ENCODE measurements at regions not wholly inside any gene's neighbourhood (a gene's known extent, or its start where the extent isn't known, plus 50 kb on each side); places are given as distances from the start of the nearest gene placed in this dataset.

DNA sequence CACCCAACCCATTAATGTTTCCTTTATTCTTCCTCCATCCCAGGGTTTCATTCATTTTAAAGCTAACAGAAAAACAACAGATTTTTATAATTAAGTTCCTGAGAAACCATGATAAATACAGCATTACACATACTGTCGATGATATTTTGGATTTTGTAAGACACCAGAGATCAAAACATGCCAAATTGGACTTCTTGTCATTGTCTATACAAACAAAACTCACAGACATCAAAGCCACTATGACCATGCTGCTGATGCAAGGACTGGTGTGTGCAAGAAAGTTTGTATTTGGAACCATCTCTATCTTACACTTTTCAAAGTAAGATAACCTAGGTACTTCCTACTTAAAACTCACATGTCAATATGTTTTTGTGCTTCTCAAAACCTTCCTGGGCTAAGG is 294.0 kb upstream of the UGT8 start:
- WGBS, 2 donors: 46 to 47% methylated on average over 1 of the region's 1 CpG
- no peaks in the 10 kb centered on the region for H3K27me3 ChIP-seq
- no peak overlapping the region for H3K27ac ChIP-seq
- ATAC-seq (no peak), FAIRE-seq (no peak), DNase-seq (no peak)
- TF ChIP-seq, protein P1, sequence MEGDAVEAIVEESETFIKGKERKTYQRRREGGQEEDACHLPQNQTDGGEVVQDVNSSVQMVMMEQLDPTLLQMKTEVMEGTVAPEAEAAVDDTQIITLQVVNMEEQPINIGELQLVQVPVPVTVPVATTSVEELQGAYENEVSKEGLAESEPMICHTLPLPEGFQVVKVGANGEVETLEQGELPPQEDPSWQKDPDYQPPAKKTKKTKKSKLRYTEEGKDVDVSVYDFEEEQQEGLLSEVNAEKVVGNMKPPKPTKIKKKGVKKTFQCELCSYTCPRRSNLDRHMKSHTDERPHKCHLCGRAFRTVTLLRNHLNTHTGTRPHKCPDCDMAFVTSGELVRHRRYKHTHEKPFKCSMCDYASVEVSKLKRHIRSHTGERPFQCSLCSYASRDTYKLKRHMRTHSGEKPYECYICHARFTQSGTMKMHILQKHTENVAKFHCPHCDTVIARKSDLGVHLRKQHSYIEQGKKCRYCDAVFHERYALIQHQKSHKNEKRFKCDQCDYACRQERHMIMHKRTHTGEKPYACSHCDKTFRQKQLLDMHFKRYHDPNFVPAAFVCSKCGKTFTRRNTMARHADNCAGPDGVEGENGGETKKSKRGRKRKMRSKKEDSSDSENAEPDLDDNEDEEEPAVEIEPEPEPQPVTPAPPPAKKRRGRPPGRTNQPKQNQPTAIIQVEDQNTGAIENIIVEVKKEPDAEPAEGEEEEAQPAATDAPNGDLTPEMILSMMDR (IDR thresholded peaks at IDR 0.05): no peak
- H3K4me1 ChIP-seq: no peaks in the 10 kb centered on the region
- no peak overlapping the region for H3K4me3 ChIP-seq
- no peaks in the 10 kb centered on the region for H3K36me3 ChIP-seq
- intact Hi-C loops (cut with DNase I): no loop called here
- H3K9me3 ChIP-seq: no peaks in the 10 kb centered on the region

DNA sequence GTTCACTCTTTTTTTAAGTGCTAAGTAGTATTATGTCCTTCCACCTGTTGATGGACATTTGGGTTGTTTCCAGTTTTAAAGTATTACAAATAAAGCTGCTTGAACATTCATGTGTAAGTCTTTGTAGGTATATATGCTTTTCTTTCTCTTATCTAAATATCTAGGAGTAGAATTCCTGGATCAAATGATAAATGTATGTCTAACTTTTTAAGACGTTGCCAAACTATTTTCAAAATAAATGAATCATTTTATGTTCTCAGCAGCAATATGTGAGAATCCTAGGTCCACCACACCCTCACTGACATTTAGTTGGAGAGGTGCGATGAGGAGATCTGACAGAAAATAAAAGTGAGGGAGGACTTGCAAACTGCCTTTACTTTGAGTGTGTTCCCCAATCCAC is 291.7 kb upstream of the UGT8 start:
- no peak for ATAC-seq
- TF ChIP-seq, protein P1 (IDR thresholded peaks at IDR 0.05): no peak

DNA sequence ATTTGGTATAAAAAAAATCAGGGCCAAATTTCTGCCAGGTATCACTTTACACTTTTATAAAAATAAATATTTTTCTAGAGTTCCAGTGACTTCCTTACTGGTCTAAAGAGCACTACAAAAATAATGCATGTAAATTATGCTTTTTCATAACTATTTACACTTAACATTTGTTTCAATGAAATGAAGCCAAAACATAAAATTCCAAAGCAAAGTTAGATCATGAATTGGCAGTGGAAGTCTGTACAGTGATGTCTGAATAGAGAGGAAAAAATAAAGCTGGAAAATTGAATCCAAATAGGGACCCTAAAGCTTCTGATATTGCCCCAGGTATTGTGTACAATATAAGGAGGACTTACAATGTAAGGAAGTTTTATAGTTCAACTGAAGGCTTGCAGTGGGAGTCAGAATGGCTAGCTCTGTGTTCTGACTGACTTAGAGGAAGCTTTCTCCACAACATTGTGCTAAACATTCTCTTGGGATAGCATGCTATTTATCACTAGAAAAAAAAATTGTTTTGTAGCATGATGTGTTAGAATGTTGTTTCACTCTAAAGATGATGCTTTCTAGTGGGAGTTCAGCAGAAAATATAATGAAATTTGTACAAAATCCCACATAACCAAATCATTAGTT is 288.2 kb upstream of the UGT8 start:
- FAIRE-seq (no peak), ATAC-seq (no peak), DNase-seq (no peak)
- Histone ChIP-seq H3K27me3 (no peaks in the 10 kb centered on the region), H3K27ac (no peak overlapping the region), H3K4me1 (no peaks in the 10 kb centered on the region), H3K9me3 (no peaks in the 10 kb centered on the region), H3K4me3 (no peak overlapping the region), H3K36me3 (no peaks in the 10 kb centered on the region)
- intact Hi-C loops (cut with DNase I): no loop called here
- TF ChIP-seq, protein P1 (IDR thresholded peaks at IDR 0.05): no peak

More for the DNA sequence above, 291.7 kb upstream of the UGT8 start:
- intact Hi-C loops (cut with DNase I): no loop called here
- H3K27me3 ChIP-seq: no peaks in the 10 kb centered on the region
- no peaks in the 10 kb centered on the region for H3K4me1 ChIP-seq
- FAIRE-seq (no peak), DNase-seq (no peak)
- no peak overlapping the region for H3K27ac ChIP-seq
- no peaks in the 10 kb centered on the region for H3K9me3 ChIP-seq
- H3K36me3 ChIP-seq: no peaks in the 10 kb centered on the region
- 60 to 61% methylated on average over 2 of the region's 2 CpGs for WGBS, 2 donors
- no peak overlapping the region for H3K4me3 ChIP-seq

DNA sequence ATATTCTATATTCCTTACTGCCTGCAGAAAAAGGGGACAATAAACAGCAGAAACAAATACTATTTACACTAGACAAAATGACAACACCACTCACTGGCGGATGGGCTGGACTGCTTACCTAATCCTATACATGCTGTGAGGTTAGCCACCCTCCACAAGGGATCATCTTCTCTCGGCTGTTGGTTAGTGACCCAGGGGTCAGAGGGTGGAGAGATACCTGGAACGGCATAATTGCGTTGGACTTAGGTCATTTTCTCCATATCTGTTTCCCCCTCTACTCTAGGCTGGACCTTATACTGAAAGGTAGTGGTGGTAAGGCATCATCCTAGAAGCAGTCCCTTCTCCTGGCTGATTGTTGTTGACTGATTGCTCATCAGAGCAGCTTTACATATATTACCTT is 286.8 kb upstream of the UGT8 start:
- WGBS, 2 donors: 87 to 91% methylated on average over 4 of the region's 4 CpGs
- TF ChIP-seq, protein P1 (IDR thresholded peaks at IDR 0.05): no peak
- no peak overlapping the region for H3K27ac ChIP-seq
- H3K4me3 ChIP-seq: no peak overlapping the region
- FAIRE-seq (no peak), ATAC-seq (no peak), DNase-seq (no peak)
- intact Hi-C loops (cut with DNase I): no loop called here
- H3K4me1 ChIP-seq: no peaks in the 10 kb centered on the region
- H3K27me3 ChIP-seq: no peaks in the 10 kb centered on the region
- no peaks in the 10 kb centered on the region for H3K36me3 ChIP-seq
- H3K9me3 ChIP-seq: no peaks in the 10 kb centered on the region

DNA sequence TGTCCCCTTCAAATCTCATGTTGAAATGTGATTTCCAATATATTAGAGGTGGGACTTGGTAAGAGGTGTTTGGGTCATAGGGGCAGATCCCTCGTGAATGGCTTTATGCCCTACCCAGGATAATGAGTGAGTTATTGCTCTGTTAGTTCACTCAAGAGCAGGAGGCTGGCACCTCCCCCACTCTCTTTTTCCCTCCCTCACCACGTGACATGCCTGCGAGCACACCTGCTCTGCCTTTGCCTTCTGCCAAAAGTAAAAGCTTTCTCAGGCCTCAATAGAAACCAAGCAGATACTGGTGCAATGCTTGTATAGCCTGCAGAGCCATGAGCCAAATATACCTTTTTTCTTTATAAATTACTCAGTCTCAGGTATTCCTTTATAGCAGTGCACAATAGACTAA is 286.3 kb upstream of the UGT8 start:
- ATAC-seq (peak in 1 of 4 donors; percentile 65), FAIRE-seq (no peak)
- intact Hi-C loops (cut with DNase I): no loop called here

More for the DNA sequence above, 286.3 kb upstream of the UGT8 start:
- H3K27me3 ChIP-seq: no peaks in the 10 kb centered on the region
- TF ChIP-seq, protein P1 (IDR thresholded peaks at IDR 0.05): no peak
- H3K9me3 ChIP-seq: no peaks in the 10 kb centered on the region
- WGBS, 2 donors: 40 to 46% methylated on average over 3 of the region's 3 CpGs
- no peak overlapping the region for H3K27ac ChIP-seq
- no peaks in the 10 kb centered on the region for H3K4me1 ChIP-seq
- peak in 1 of 6 donors; percentile 13 for DNase-seq
- no peaks in the 10 kb centered on the region for H3K36me3 ChIP-seq
- no peak overlapping the region for H3K4me3 ChIP-seq
